ENCODE measurements at regions not wholly inside any gene's neighbourhood (a gene's known extent, or its start where the extent isn't known, plus 50 kb on each side); places are given as distances from the start of the nearest gene placed in this dataset.

DNA sequence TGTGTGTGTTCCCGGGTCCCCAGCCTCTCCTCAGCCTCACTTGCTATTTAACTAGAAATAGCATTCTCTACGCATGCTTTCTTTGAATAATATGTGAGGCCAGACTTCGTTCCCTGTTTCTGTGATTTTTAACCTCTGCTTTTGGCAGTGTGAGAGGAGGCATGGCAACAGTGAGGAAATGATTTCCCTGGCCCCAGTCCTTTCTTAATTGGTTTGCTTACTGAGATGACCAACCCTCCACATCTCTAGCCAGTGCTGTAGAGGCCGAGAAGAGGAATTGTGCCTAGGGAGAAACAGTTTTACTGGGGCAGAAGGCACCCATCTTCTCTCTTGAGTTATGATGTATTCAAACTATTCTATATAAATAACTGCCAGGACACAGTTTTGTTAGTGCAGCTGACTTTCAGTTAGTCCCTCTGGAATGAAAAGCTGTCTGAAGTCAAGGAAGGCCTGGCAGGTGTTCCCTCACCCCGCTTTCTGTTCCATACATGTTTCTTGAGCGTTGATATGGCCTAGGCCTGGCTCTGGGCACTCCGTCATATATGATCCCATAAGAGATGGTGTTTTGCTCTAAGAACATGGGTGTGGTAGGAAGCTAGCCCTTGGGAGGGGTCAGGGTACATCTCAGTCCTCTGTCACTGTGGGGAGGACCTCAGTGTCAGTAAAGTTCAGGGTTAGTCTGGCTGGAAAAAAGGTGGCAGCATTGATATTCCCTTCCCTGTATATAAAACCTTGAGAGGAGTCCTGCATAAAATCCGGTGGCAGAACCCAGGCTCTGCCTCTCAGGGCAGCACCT is 73.7 kb upstream of the NPAS1 start:
- peak overlapping the region in 1 of 2 donors; percentile 22 for H3K4me3 ChIP-seq (ENCODE audit: low read depth in 1 of 2, low read length in 2 of 2)
- no peaks in the 10 kb centered on the region for H3K9me3 ChIP-seq (ENCODE audit: low read length)
- no peaks in the 10 kb centered on the region for H3K36me3 ChIP-seq (ENCODE audit: insufficient read depth, low read length)
- H3K9ac ChIP-seq (ENCODE audit: low read length): no peak overlapping the region
- no peak overlapping the region for H3K27ac ChIP-seq (ENCODE audit: low read depth, low read length)
- no peaks in the 10 kb centered on the region for H3K27me3 ChIP-seq (ENCODE audit: control insufficient read depth in 1 of 2, insufficient read depth in 2 of 2, low read length in 2 of 2)
- H3K4me1 ChIP-seq (ENCODE audit: insufficient read depth, low read length): peaks cover 32% of the 10 kb centered on the region

DNA sequence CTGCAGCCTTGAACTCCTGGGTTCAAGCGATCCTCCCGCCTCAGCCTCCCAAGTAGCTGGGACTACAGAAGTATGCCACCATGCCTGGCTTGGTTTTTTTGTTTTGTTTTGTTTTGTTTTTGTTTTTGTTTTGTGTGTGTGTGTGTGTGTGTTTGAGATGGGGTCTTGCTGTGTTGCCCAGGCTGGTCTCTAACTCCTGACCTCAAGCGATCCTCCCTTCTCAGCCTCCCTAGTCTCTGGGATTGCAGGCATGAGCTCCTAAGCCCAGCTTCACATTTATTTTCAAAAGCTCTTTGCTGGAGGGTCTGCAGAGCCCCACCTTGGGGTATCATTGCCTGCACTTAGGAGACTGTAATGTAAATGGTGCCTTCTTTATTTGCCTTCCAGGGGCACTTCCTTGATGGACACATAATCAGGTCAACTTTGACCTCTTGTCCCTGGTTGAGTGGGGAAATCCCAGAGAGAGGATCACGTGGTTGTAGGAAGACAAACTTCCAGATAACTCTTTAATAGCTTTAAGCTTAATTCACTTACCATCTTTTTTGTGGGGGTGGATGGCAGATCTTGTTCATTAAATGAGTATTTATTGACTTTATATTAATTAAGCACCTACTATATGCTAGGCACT is 72.9 kb upstream of the NPAS1 start:
- Histone ChIP-seq H3K36me3 (ENCODE audit: insufficient read depth, low read length) (no peaks in the 10 kb centered on the region), H3K4me3 (ENCODE audit: low read depth in 1 of 2, low read length in 2 of 2) (no peak overlapping the region), H3K9me3 (ENCODE audit: low read length) (no peaks in the 10 kb centered on the region), H3K27ac (ENCODE audit: low read depth, low read length) (no peak overlapping the region), H3K4me1 (ENCODE audit: insufficient read depth, low read length) (peaks cover 40% of the 10 kb centered on the region), H3K27me3 (ENCODE audit: control insufficient read depth in 1 of 2, insufficient read depth in 2 of 2, low read length in 2 of 2) (no peaks in the 10 kb centered on the region), H3K9ac (ENCODE audit: low read length) (no peak overlapping the region)

DNA sequence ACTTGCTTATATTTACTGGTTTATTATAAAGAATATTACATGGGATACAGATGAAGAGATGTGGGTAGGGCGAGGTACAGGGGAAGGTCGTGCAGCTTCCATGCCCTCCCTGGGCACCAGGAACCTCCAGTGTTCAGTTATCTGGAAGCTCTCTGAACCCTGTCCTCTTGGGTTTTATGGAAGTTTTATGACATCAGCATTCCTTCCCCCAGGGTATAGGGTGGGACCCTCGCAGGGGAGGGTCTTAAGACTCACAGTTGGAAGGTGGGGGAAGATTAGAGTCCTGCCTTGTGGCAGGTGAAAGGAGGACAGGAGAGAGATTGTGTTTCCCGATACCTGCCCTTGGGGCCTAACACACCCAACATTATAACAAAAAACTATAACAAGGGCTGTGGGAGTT is 71.8 kb upstream of the NPAS1 start:
- Histone ChIP-seq H3K4me1 (ENCODE audit: insufficient read depth, low read length) (peaks cover 40% of the 10 kb centered on the region), H3K9ac (ENCODE audit: low read length) (no peak overlapping the region), H3K27me3 (ENCODE audit: control insufficient read depth in 1 of 2, insufficient read depth in 2 of 2, low read length in 2 of 2) (no peaks in the 10 kb centered on the region), H3K9me3 (ENCODE audit: low read length) (no peaks in the 10 kb centered on the region), H3K27ac (ENCODE audit: low read depth, low read length) (no peak overlapping the region), H3K4me3 (ENCODE audit: low read depth in 1 of 2, low read length in 2 of 2) (no peak overlapping the region), H3K36me3 (ENCODE audit: insufficient read depth, low read length) (no peaks in the 10 kb centered on the region)

DNA sequence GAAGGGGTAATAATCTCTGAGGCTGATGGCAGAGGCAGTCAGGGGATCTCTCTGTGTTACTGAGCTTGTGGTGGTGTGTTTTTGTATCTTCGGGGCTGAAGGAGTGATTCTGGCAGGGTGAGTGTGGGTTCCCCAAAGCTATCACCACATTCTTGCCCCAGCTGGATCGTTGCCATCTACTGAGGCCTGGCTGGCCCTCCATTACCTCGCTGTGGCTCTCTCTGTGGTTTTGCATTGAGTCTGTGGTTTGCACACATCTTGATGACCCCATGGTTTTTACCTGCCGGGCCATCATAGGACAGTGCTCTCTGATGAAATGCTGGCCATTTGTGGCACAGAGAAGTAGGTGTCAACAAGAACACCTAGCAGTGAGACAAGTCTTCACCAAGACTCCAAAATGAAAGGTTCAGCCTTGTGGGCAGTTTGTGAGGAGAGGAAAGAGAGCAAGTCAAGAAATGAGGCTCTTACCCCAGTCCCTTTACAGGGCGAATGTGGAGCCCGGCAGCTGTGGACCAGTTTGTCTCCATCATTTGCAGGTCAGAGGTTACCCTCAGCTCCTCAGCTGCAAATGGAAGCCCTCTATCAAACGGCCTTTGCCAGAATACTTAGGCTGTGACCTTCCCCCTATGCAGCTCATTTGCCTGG is 69.0 kb upstream of the NPAS1 start:
- Histone ChIP-seq H3K9me3 (ENCODE audit: low read length) (no peaks in the 10 kb centered on the region), H3K4me1 (ENCODE audit: insufficient read depth, low read length) (peaks cover 29% of the 10 kb centered on the region), H3K9ac (ENCODE audit: low read length) (no peak overlapping the region), H3K27ac (ENCODE audit: low read depth, low read length) (no peak overlapping the region), H3K27me3 (ENCODE audit: control insufficient read depth in 1 of 2, insufficient read depth in 2 of 2, low read length in 2 of 2) (no peaks in the 10 kb centered on the region), H3K4me3 (ENCODE audit: low read depth in 1 of 2, low read length in 2 of 2) (no peak overlapping the region), H3K36me3 (ENCODE audit: insufficient read depth, low read length) (no peaks in the 10 kb centered on the region)

DNA sequence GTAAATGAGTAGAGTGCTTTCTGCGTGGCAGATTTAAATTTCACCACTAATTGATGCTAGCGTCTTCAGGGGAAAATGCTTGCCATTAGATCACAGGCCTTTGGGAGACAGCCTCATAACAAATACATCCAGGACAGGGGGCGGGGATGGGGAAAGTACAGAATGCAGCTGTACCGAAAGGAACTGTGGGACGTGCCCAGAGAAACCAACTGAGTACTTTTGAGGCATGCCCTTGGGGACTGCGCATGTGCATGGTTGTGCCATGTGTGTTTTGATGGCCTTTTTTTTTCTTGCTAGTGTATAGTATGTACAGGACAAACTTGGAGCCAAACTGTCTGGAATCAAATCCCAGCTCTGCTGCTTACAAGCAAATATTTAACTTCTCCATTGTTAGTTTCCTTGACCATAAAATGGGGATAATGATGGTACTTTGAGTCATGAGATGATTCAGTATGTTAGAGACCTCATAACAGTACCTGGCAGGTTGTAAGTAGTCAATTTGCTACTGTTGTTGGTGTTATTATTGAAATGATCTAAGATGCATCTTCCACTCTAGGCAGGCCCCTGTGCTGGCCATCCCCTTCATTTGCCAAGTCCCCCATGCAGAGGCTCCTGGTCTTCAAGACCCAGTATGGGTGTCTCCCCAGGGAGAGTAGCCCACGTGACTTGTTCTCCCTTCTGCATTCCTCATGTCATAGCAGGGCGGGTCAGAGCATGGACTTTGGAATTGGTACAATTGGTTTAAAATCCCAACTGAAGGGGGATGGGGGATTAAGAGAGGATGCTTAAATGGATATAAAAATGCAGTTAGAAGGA is 68.3 kb upstream of the NPAS1 start:
- Histone ChIP-seq H3K27ac (ENCODE audit: low read depth, low read length) (no peak overlapping the region), H3K9ac (ENCODE audit: low read length) (no peak overlapping the region), H3K4me3 (ENCODE audit: low read depth in 1 of 2, low read length in 2 of 2) (no peak overlapping the region), H3K36me3 (ENCODE audit: insufficient read depth, low read length) (no peaks in the 10 kb centered on the region), H3K27me3 (ENCODE audit: control insufficient read depth in 1 of 2, insufficient read depth in 2 of 2, low read length in 2 of 2) (no peaks in the 10 kb centered on the region), H3K4me1 (ENCODE audit: insufficient read depth, low read length) (peaks cover 22% of the 10 kb centered on the region), H3K9me3 (ENCODE audit: low read length) (no peaks in the 10 kb centered on the region)

DNA sequence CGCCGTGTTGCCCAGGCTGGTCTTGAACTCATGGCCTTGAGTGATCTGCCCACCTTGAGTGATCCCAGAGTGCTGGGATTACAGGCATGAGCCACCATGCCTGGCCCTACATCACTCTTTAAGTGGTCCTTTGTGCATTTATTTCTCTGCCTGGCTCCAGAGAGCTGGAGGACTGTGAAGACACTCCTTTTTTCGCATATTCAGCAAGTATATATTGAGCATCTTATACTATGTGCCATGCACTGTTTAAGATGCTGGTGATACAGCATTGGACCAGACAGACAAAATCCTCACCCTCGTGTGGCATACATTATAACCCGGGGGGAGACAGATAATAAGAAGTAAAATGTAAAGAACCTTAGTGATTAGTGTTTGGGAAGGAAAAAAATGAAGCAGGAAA is 66.8 kb upstream of the NPAS1 start:
- no peak overlapping the region for H3K4me3 ChIP-seq (ENCODE audit: low read depth in 1 of 2, low read length in 2 of 2)
- no peaks in the 10 kb centered on the region for H3K27me3 ChIP-seq (ENCODE audit: control insufficient read depth in 1 of 2, insufficient read depth in 2 of 2, low read length in 2 of 2)
- peaks cover 16% of the 10 kb centered on the region for H3K4me1 ChIP-seq (ENCODE audit: insufficient read depth, low read length)
- H3K9me3 ChIP-seq (ENCODE audit: low read length): no peaks in the 10 kb centered on the region
- H3K9ac ChIP-seq (ENCODE audit: low read length): no peak overlapping the region
- H3K36me3 ChIP-seq (ENCODE audit: insufficient read depth, low read length): no peaks in the 10 kb centered on the region
- no peak overlapping the region for H3K27ac ChIP-seq (ENCODE audit: low read depth, low read length)

DNA sequence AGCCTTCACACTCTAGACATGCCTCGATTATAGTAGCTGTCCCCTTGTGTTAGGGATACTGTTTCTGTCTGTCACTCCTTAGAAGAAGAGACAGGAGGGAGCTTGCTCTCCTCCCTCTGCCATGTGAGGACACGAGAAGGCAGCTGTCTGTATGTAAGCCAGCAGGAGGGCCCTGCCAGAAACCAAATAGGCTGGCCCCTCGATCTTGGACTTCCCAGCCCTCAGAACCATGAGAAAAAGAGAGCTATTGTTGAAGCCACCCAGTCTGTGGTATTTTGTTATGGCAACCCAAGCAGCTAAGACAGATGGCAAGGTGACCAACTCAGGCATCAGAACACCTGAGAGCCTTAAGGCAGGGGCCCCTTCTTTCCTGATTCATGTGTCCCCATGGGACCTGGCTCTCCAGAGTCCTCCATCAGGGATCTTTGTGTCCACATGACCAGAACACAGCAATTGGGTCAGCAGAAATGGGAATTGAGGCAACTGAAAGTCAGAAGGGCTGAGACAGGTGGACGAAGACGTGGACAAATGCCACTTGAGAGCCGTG is 65.6 kb upstream of the NPAS1 start:
- Histone ChIP-seq H3K27ac (ENCODE audit: low read depth, low read length) (no peak overlapping the region), H3K36me3 (ENCODE audit: insufficient read depth, low read length) (no peaks in the 10 kb centered on the region), H3K4me3 (ENCODE audit: low read depth in 1 of 2, low read length in 2 of 2) (no peak overlapping the region), H3K9ac (ENCODE audit: low read length) (no peak overlapping the region), H3K27me3 (ENCODE audit: control insufficient read depth in 1 of 2, insufficient read depth in 2 of 2, low read length in 2 of 2) (no peaks in the 10 kb centered on the region), H3K9me3 (ENCODE audit: low read length) (no peaks in the 10 kb centered on the region), H3K4me1 (ENCODE audit: insufficient read depth, low read length) (peaks cover 22% of the 10 kb centered on the region)

DNA sequence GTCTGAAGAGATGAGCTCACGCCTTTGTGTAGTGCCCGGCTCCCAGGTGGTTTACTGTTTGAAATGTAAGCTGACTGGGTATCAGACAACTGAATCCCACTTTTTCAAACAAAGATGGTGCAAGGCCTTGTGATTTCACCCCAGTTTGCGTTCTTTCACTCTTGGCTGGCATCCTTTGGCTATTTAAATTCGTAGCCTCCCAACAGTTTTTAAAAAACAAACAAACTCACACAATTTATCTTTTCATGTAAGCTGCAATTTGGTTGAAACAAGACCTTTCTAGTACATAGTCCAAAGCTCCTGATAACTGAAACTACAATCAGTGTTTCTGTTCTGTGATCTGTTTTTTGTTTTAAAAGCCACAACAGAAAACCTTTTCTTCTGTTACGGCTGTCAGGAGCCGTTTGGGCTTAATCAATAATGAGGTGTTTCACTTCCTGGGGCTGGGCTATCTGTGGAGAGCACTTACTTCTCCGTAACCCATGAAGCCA is 65.1 kb upstream of the NPAS1 start:
- Histone ChIP-seq H3K36me3 (ENCODE audit: insufficient read depth, low read length) (no peaks in the 10 kb centered on the region), H3K9ac (ENCODE audit: low read length) (no peak overlapping the region), H3K4me3 (ENCODE audit: low read depth in 1 of 2, low read length in 2 of 2) (no peak overlapping the region), H3K27me3 (ENCODE audit: control insufficient read depth in 1 of 2, insufficient read depth in 2 of 2, low read length in 2 of 2) (no peaks in the 10 kb centered on the region), H3K4me1 (ENCODE audit: insufficient read depth, low read length) (peaks cover 22% of the 10 kb centered on the region), H3K9me3 (ENCODE audit: low read length) (no peaks in the 10 kb centered on the region), H3K27ac (ENCODE audit: low read depth, low read length) (no peak overlapping the region)

DNA sequence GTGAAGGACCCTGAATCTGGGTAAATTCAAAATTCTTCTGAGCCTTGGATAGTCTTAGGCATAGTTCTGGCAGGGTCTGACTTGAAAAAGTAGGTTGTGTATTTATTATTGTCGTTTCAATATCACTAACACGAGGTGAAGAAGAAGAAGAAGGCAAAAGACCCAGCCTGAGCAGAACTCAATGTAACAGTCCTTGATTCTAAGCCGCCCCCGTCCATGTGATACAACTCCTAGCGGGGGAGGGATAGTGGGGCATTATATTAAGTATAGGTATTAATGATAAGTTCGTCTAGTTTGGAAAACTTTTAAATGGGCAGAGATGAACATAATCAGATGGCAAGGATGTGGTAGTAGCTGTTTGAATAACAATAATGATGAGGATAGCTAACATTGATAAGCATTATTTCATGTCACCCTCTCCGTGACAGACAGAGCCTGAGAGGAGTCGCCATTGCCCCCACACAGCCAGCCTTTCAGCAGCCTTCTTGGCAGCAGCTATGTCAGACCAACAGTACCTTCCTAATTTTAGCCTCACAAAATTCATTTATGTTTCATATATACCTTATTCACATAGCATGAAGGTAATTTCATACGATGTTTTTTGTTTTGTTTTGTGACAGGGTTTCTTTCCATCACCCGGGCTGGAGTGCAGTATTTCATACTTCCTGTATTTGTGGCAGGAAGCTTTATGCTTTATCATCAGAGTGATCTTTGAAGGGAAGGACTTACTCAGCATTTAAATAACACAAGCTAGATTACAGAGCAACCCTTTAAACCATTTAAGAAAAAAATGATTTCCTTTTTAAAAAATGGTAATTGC is 64.4 kb upstream of the NPAS1 start:
- no peak overlapping the region for H3K9ac ChIP-seq (ENCODE audit: low read length)
- peaks cover 21% of the 10 kb centered on the region for H3K4me1 ChIP-seq (ENCODE audit: insufficient read depth, low read length)
- H3K36me3 ChIP-seq (ENCODE audit: insufficient read depth, low read length): no peaks in the 10 kb centered on the region
- H3K27me3 ChIP-seq (ENCODE audit: control insufficient read depth in 1 of 2, insufficient read depth in 2 of 2, low read length in 2 of 2): no peaks in the 10 kb centered on the region
- no peak overlapping the region for H3K4me3 ChIP-seq (ENCODE audit: low read depth in 1 of 2, low read length in 2 of 2)
- H3K9me3 ChIP-seq (ENCODE audit: low read length): no peaks in the 10 kb centered on the region
- H3K27ac ChIP-seq (ENCODE audit: low read depth, low read length): no peak overlapping the region

DNA sequence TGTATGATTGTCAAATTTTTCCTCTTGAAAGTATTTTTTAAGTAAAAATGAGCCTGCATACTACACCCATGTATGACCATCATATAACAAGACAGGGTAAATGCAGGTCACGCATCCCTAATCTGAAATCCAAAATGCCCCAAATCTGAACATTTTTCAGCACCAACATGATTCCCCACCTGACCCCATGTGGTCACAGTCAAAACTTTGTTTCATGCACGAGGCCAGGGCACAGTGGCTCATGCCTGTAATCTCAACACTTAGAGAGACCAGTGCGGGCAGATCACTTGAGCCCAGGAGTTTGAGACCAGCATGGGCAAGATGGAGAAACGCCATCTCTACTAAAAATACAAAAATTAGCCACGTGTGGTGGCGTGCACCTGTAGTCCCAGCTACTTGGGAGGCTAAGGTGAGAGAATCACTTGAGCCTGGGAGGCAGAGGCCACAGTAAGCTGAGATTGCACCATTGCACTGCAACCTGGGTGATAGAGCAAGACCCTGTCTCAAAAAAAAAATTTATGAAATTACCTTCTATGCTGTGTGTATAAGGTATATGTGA is 63.7 kb upstream of the NPAS1 start:
- no peaks in the 10 kb centered on the region for H3K36me3 ChIP-seq (ENCODE audit: insufficient read depth, low read length)
- H3K4me3 ChIP-seq (ENCODE audit: low read depth in 1 of 2, low read length in 2 of 2): no peak overlapping the region
- peaks cover 14% of the 10 kb centered on the region for H3K4me1 ChIP-seq (ENCODE audit: insufficient read depth, low read length)
- H3K9me3 ChIP-seq (ENCODE audit: low read length): no peaks in the 10 kb centered on the region
- no peaks in the 10 kb centered on the region for H3K27me3 ChIP-seq (ENCODE audit: control insufficient read depth in 1 of 2, insufficient read depth in 2 of 2, low read length in 2 of 2)
- H3K9ac ChIP-seq (ENCODE audit: low read length): no peak overlapping the region
- no peak overlapping the region for H3K27ac ChIP-seq (ENCODE audit: low read depth, low read length)
